Mesothelial cell of epicardium (in vitro differentiated cells): ENCODE measurements at regions not wholly inside any gene's neighbourhood (a gene's known extent, or its start where the extent isn't known, plus 50 kb on each side); places are given as distances from the start of the nearest gene placed in this dataset.

Experiments
- DNase-seq, 2 experiments: peaks; one replicate each; pipeline ENCODE4 v3.0.0; 2021; ENCODE audit warnings: low spot score in 2 of 2; ENCODE audit not compliant: unreplicated experiment in 2 of 2
- H3K27ac Mint-ChIP-seq: 2 replicates; pipeline ENCODE4 v1.8.0; 2021; ENCODE audit warnings: mixed read lengths
- H3K27me3 Mint-ChIP-seq: 2 replicates; pipeline ENCODE4 v1.8.0; 2021; ENCODE audit warnings: low read depth, mixed read lengths
- H3K36me3 Mint-ChIP-seq: 2 replicates; pipeline ENCODE4 v1.8.0; 2021; ENCODE audit warnings: mixed read lengths
- H3K4me1 Mint-ChIP-seq: 2 replicates; pipeline ENCODE4 v1.8.0; 2021; ENCODE audit warnings: mixed read lengths
- H3K4me3 Mint-ChIP-seq: 2 replicates; pipeline ENCODE4 v1.8.0; 2021; ENCODE audit warnings: mild to moderate bottlenecking, moderate library complexity, mixed read lengths
- H3K9me3 Mint-ChIP-seq: 2 replicates; pipeline ENCODE4 v1.8.0; 2021; ENCODE audit warnings: mixed read lengths
- TF ChIP-seq, protein P1 (sequence below): fragments of 200-600 bp; sonication (generic); IDR thresholded peaks from one replicate; pipeline ENCODE4 v1.5.0; 2021; ENCODE audit warnings: antibody characterized with exemption; ENCODE audit not compliant: unreplicated experiment

GRCh38 chr12:24121911-24122310, 172.4 kb upstream of the SOX5 start:
- Mint-ChIP-seq H3K4me3 (no peak overlapping the region), H3K36me3 (no peaks in the 10 kb centered on the region), H3K4me1 (peaks cover 6% of the 10 kb centered on the region), H3K9me3 (peaks cover 7% of the 10 kb centered on the region), H3K27me3 (no peaks in the 10 kb centered on the region), H3K27ac (no peak overlapping the region)
- no peak for DNase-seq
- TF ChIP-seq, protein P1, sequence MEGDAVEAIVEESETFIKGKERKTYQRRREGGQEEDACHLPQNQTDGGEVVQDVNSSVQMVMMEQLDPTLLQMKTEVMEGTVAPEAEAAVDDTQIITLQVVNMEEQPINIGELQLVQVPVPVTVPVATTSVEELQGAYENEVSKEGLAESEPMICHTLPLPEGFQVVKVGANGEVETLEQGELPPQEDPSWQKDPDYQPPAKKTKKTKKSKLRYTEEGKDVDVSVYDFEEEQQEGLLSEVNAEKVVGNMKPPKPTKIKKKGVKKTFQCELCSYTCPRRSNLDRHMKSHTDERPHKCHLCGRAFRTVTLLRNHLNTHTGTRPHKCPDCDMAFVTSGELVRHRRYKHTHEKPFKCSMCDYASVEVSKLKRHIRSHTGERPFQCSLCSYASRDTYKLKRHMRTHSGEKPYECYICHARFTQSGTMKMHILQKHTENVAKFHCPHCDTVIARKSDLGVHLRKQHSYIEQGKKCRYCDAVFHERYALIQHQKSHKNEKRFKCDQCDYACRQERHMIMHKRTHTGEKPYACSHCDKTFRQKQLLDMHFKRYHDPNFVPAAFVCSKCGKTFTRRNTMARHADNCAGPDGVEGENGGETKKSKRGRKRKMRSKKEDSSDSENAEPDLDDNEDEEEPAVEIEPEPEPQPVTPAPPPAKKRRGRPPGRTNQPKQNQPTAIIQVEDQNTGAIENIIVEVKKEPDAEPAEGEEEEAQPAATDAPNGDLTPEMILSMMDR = no peak

DNA sequence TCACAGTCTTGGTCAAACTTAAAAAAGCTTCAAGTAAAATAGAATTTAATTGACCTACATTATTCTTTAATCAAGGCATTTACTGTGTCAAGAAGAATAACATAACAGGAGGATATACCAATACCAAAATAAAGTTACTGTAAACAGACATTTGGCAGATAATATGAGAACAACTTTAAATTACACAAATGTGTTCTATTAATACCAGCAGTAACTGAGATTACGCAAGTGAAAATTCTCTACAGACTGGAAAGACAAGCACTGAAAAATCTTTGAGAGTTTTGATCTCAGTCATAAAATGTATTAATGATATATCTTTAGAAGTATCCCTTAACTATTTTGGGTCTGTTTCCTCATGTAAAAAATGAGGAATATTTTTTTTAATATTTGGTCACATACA, 169.2 kb upstream of the SOX5 start:
- no peaks in the 10 kb centered on the region for H3K36me3 Mint-ChIP-seq
- no peak overlapping the region for H3K4me3 Mint-ChIP-seq
- H3K9me3 Mint-ChIP-seq = peaks cover 11% of the 10 kb centered on the region
- DNase-seq = no peak
- peaks cover 10% of the 10 kb centered on the region for H3K4me1 Mint-ChIP-seq
- H3K27ac Mint-ChIP-seq = no peak overlapping the region
- TF ChIP-seq, protein P1 = no peak
- H3K27me3 Mint-ChIP-seq = no peaks in the 10 kb centered on the region

GRCh38 chr12:24116548-24116947, 167.1 kb upstream of the SOX5 start:
- peaks cover 1% of the 10 kb centered on the region for H3K36me3 Mint-ChIP-seq
- peaks cover 10% of the 10 kb centered on the region for H3K4me1 Mint-ChIP-seq
- no peak overlapping the region for H3K27ac Mint-ChIP-seq
- H3K27me3 Mint-ChIP-seq = no peaks in the 10 kb centered on the region
- TF ChIP-seq, protein P1 = no peak
- no peak overlapping the region for H3K4me3 Mint-ChIP-seq
- peaks cover 11% of the 10 kb centered on the region for H3K9me3 Mint-ChIP-seq
- no peak for DNase-seq

DNA sequence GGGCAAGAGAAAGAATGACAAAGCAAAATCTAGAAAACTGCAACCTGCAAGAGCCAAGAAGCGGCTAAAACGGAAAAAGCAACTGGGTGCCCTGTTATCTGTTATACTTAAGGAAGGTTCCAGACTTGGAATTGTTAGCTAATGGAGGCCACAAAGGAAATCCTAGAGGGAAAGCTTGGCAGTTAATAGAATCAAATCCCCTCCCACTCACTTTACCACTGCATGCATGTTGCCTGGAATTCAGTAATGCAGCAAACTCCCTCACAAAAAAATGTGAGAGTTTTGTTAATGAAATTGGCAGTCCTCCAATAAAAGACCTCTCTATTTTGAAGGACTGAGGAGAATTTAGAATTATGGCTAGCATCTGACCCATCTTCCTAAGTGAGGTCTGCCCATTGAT, 164.2 kb upstream of the SOX5 start:
- H3K4me3 Mint-ChIP-seq = no peak overlapping the region
- peaks cover 3% of the 10 kb centered on the region for H3K9me3 Mint-ChIP-seq
- DNase-seq = no peak
- H3K36me3 Mint-ChIP-seq = peaks cover 1% of the 10 kb centered on the region
- peaks cover 10% of the 10 kb centered on the region for H3K4me1 Mint-ChIP-seq
- TF ChIP-seq, protein P1 = no peak
- no peaks in the 10 kb centered on the region for H3K27me3 Mint-ChIP-seq
- no peak overlapping the region for H3K27ac Mint-ChIP-seq

- DNase-seq = no peak
- TF ChIP-seq, protein P1 = no peak
Measured at GRCh38 chr12:24111616-24112015, 162.1 kb upstream of the SOX5 start.

DNA sequence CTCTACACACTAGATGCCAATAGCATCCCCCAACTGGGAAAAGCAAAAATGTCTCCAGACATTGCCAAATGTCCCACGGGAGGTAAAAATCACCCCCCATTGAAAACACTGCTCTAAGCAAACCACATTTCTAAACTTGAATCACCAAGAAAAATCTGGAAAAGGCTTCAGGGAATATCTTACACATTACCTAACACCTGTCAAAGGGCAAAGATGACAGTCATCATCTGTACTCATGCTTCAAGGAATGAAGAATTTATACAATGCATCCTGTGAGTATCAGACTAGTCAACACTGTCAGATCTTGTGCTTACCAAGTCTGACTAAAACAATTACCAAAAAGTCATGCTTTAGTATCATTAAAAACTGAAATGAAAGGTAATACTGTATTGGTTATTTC, 161.6 kb upstream of the SOX5 start:
- TF ChIP-seq, protein P1 = no peak
- Mint-ChIP-seq H3K27ac (no peak overlapping the region), H3K4me1 (peaks cover 6% of the 10 kb centered on the region), H3K36me3 (peaks cover 1% of the 10 kb centered on the region), H3K27me3 (no peaks in the 10 kb centered on the region), H3K9me3 (peaks cover 3% of the 10 kb centered on the region), H3K4me3 (no peak overlapping the region)
- no peak for DNase-seq

More at GRCh38 chr12:24111616-24112015, 162.1 kb upstream of the SOX5 start:
- Mint-ChIP-seq H3K36me3 (peaks cover 1% of the 10 kb centered on the region), H3K27me3 (no peaks in the 10 kb centered on the region), H3K4me1 (peaks cover 6% of the 10 kb centered on the region), H3K27ac (no peak overlapping the region), H3K9me3 (peaks cover 3% of the 10 kb centered on the region), H3K4me3 (no peak overlapping the region)
